HepG2 (cell line): ENCODE measurements at regions not wholly inside any gene's neighbourhood (a gene's known extent, or its start where the extent isn't known, plus 50 kb on each side); places are given as distances from the start of the nearest gene placed in this dataset.

Experiments
- ATAC-seq: fragments of 200-7000 bp; cut with Tn5 transposase; 3 replicates; pipeline ENCODE4 v1.9.1; 2020; ENCODE audit warnings: mild to moderate bottlenecking, moderate library complexity
- BruUV-seq: library from RNA; stranded (reverse); fragments of 400-500 nt; replicated peaks from 2 replicates; lab custom pipeline; 2021; lab: Mats Ljungman, UMichigan
- CTCF ChIA-PET: fragments of 300-600 bp; formaldehyde crosslinking; extraction: SDS; loops from one replicate; lab custom pipeline; 2021; ENCODE audit warnings: low total read pairs, inconsistent platforms, low intra/inter-chr PET ratio; lab: Yijun Ruan, JAX
- POLR2A ChIA-PET: fragments of 350-600 bp; sonication (Branson Sonifier 250); formaldehyde crosslinking; loops from one replicate; lab custom pipeline; 2020; ENCODE audit warnings: antibody characterized with exemption, inconsistent platforms; lab: Yijun Ruan, JAX
- DNase-seq: peaks from one replicate; pipeline ENCODE4 v3.0.0-alpha.2; 2015; ENCODE audit warnings: low spot score
- FAIRE-seq: peaks from 3 replicates; lab custom pipeline; 2011; peaks lifted over from hg19 to GRCh38; lab: Jason Lieb, UNC
- H2AFZ ChIP-seq: one replicate; pipeline ENCODE4 v1.6.1; 2011; ENCODE audit warnings: low read length, inconsistent platforms
- H3K27ac ChIP-seq: fragments of 300-600 bp; 3 replicates; pipeline ENCODE4 v1.8.0; 2011; ENCODE audit warnings: mixed run types, mild to moderate bottlenecking, mixed read lengths, low read length, inconsistent platforms; ENCODE audit not compliant: insufficient read depth; ENCODE audit errors: extremely low read length
- H3K27me3 ChIP-seq, 2 experiments: fragments of 200-600 bp in 1 of 2; 2 replicates in 1 of 2; 3 replicates in 1 of 2; pipeline versions ENCODE4 v1.6.0 to v1.8.0; 2011; ENCODE audit warnings: low read length in 2 of 2, mild to moderate bottlenecking in 2 of 2, moderate library complexity in 2 of 2, inconsistent platforms in 1 of 2; ENCODE audit not compliant: insufficient read depth in 2 of 2, control insufficient read depth in 1 of 2
- H3K36me3 ChIP-seq, 2 experiments: fragments of 200-600 bp in 1 of 2; replicated peaks in 1 of 2; 2 replicates in 1 of 2; 3 replicates in 1 of 2; pipeline versions ENCODE4 v1.5.1 to v1.8.0; 2011; ENCODE audit warnings: low read length in 2 of 2, inconsistent platforms in 1 of 2; ENCODE audit not compliant: insufficient read depth in 2 of 2, control insufficient read depth in 1 of 2
- H3K4me1 ChIP-seq: 2 replicates; pipeline ENCODE4 v1.5.1; 2012; ENCODE audit warnings: low read length, inconsistent platforms; ENCODE audit not compliant: insufficient read depth
- H3K4me2 ChIP-seq: 2 replicates; pipeline ENCODE4 v1.6.0; 2011; ENCODE audit warnings: low read depth, low read length, inconsistent platforms
- H3K4me3 ChIP-seq, 3 experiments: fragments of 200-600 bp in 1 of 3; sonication (generic), shearing (Covaris generic) in 1 of 3; replicated peaks in 1 of 3; 2 replicates each; pipeline ENCODE4 v1.5.1; 2011 to 2016; ENCODE audit warnings: low read length in 3 of 3, inconsistent platforms in 2 of 3, low read depth in 2 of 3, mild to moderate bottlenecking in 2 of 3, control low read depth in 1 of 3, mixed read lengths in 1 of 3; ENCODE audit not compliant: insufficient read depth in 1 of 3
- H3K79me2 ChIP-seq: one replicate; pipeline ENCODE4 v1.6.1; 2011; ENCODE audit warnings: low read length, inconsistent platforms; ENCODE audit not compliant: insufficient read depth
- H3K9ac ChIP-seq: 2 replicates; pipeline ENCODE4 v1.6.0; 2011; ENCODE audit warnings: mild to moderate bottlenecking, low read depth, low read length, inconsistent platforms; ENCODE audit not compliant: insufficient read depth
- H3K9me3 ChIP-seq: 2 replicates; pipeline ENCODE4 v1.5.1; 2012; ENCODE audit warnings: mild to moderate bottlenecking, low read length
- H4K20me1 ChIP-seq: 2 replicates; pipeline ENCODE4 v1.6.0; 2011; ENCODE audit warnings: inconsistent platforms, mild to moderate bottlenecking, low read length, moderate library complexity; ENCODE audit not compliant: insufficient read depth
- DBP ChIP-seq: sonication (generic); formaldehyde crosslinking; IDR thresholded peaks from 2 replicates; pipeline ENCODE4 v1.4.0; 2020; ENCODE audit warnings: missing genetic modification reagents; ENCODE audit errors: not compliant biosample characterization
- GATAD2A ChIP-seq: IDR thresholded peaks from 2 replicates; pipeline ENCODE4 v1.6.1; 2016
- LCORL ChIP-seq, 2 experiments: fragments of 450-650 bp in 1 of 2; sonication (generic) in 1 of 2; formaldehyde crosslinking in 1 of 2; IDR thresholded peaks; 2 replicates each; pipeline versions ENCODE4 v1.5.0 to v1.6.1; 2017 to 2020; ENCODE audit warnings: antibody characterized with exemption in 1 of 2, missing genetic modification reagents in 1 of 2
- MED8 ChIP-seq: sonication (generic); formaldehyde crosslinking; IDR thresholded peaks from 2 replicates; pipeline ENCODE4 v1.8.1; 2023; ENCODE audit warnings: mild to moderate bottlenecking, missing genetic modification reagents; ENCODE audit not compliant: insufficient replicate concordance
- TEAD2 ChIP-seq: sonication (generic); formaldehyde crosslinking; IDR thresholded peaks from 2 replicates; pipeline ENCODE4 v1.9.0; 2021; ENCODE audit warnings: missing genetic modification reagents
- WGBS: methylation state at CpG from one replicate; pipeline ENCODE4 v1.1.6; 2017; ENCODE audit warnings: low lambda C conversion rate; 5-methylcytosine and 5-hydroxymethylcytosine counted together
- in situ Hi-C: cut with HindIII; loops from 2 replicates; pipeline ENCODE4 v1.10.0; 2017; ENCODE audit warnings: low pct_unique_long_range_greater_than_20kb; ENCODE audit not compliant: extremely low pct_ligation_motif_present
- intact Hi-C: fragments of 100-400 bp; cut with micrococcal nuclease; formaldehyde crosslinking; loops from one replicate; pipeline ENCODE4 v1.10.0; 2022; ENCODE audit not compliant: unreplicated experiment
- TF ChIP-seq, protein P1 (sequence below): sonication (generic); formaldehyde crosslinking; IDR thresholded peaks from 2 replicates; pipeline ENCODE4 v1.5.0; 2020; ENCODE audit warnings: mild to moderate bottlenecking, missing genetic modification reagents, moderate library complexity
- TF ChIP-seq, protein P2 (sequence below): IDR thresholded peaks from 2 replicates; pipeline ENCODE4 v1.6.1; 2012; ENCODE audit warnings: low read length, improper control_type of control experiment

GRCh38 chr5:98593418-98593817 lies 180.0 kb upstream of the RGMB start:
- WGBS = 2% methylated on average over 4 of the region's 4 CpGs
- TF ChIP-seq MED8 (CRISPR knock-in tag) = no peak
- TF ChIP-seq, protein P1, sequence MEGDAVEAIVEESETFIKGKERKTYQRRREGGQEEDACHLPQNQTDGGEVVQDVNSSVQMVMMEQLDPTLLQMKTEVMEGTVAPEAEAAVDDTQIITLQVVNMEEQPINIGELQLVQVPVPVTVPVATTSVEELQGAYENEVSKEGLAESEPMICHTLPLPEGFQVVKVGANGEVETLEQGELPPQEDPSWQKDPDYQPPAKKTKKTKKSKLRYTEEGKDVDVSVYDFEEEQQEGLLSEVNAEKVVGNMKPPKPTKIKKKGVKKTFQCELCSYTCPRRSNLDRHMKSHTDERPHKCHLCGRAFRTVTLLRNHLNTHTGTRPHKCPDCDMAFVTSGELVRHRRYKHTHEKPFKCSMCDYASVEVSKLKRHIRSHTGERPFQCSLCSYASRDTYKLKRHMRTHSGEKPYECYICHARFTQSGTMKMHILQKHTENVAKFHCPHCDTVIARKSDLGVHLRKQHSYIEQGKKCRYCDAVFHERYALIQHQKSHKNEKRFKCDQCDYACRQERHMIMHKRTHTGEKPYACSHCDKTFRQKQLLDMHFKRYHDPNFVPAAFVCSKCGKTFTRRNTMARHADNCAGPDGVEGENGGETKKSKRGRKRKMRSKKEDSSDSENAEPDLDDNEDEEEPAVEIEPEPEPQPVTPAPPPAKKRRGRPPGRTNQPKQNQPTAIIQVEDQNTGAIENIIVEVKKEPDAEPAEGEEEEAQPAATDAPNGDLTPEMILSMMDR (CRISPR knock-in tag) = no peak
- no peak for TF ChIP-seq DBP (CRISPR knock-in tag)
- TF ChIP-seq TEAD2 (CRISPR knock-in tag) = no peak
- TF ChIP-seq LCORL (IDR thresholded peaks at IDR 0.05) = no peak
- no peak for TF ChIP-seq LCORL (CRISPR knock-in tag; IDR thresholded peaks at IDR 0.05)
- TF ChIP-seq, protein P2, sequence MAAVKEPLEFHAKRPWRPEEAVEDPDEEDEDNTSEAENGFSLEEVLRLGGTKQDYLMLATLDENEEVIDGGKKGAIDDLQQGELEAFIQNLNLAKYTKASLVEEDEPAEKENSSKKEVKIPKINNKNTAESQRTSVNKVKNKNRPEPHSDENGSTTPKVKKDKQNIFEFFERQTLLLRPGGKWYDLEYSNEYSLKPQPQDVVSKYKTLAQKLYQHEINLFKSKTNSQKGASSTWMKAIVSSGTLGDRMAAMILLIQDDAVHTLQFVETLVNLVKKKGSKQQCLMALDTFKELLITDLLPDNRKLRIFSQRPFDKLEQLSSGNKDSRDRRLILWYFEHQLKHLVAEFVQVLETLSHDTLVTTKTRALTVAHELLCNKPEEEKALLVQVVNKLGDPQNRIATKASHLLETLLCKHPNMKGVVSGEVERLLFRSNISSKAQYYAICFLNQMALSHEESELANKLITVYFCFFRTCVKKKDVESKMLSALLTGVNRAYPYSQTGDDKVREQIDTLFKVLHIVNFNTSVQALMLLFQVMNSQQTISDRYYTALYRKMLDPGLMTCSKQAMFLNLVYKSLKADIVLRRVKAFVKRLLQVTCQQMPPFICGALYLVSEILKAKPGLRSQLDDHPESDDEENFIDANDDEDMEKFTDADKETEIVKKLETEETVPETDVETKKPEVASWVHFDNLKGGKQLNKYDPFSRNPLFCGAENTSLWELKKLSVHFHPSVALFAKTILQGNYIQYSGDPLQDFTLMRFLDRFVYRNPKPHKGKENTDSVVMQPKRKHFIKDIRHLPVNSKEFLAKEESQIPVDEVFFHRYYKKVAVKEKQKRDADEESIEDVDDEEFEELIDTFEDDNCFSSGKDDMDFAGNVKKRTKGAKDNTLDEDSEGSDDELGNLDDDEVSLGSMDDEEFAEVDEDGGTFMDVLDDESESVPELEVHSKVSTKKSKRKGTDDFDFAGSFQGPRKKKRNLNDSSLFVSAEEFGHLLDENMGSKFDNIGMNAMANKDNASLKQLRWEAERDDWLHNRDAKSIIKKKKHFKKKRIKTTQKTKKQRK = no peak
- no peak for TF ChIP-seq GATAD2A (CRISPR knock-in tag)
- no peak overlapping the region for H3K4me2 ChIP-seq
- no peaks in the 10 kb centered on the region for H3K79me2 ChIP-seq
- CTCF ChIA-PET = no interaction called here
- no peak overlapping the region for H3K27ac ChIP-seq
- FAIRE-seq (no peak), ATAC-seq (no peak), DNase-seq (no peak)
- no peak overlapping the region for H2AFZ ChIP-seq
- H3K36me3 ChIP-seq = no peaks in the 10 kb centered on the region
- intact Hi-C loops (no loop called here), in situ Hi-C loops (no loop called here)
- H3K27me3 ChIP-seq = no peaks in the 10 kb centered on the region
- H3K9me3 ChIP-seq = no peaks in the 10 kb centered on the region
- no peak overlapping the region for H3K4me3 ChIP-seq
- H3K4me1 ChIP-seq = no peaks in the 10 kb centered on the region
- H4K20me1 ChIP-seq = no peaks in the 10 kb centered on the region
- POLR2A ChIA-PET = no interaction called here
- no TSS peak for BruUV-seq
- no peak overlapping the region for H3K9ac ChIP-seq
